MM.1S (cell line): ENCODE measurements at regions not wholly inside any gene's neighbourhood (a gene's known extent, or its start where the extent isn't known, plus 50 kb on each side); places are given as distances from the start of the nearest gene placed in this dataset.

ENCODE experiments used
- DNase-seq: peaks from one replicate; pipeline ENCODE4 v3.0.0-alpha.2; 2015
- H2AFZ ChIP-seq: fragments of 300-600 bp; sonication (generic); 2 replicates; pipeline ENCODE4 v1.6.0; 2016; ENCODE audit warnings: antibody characterized with exemption, low read length
- H3F3A ChIP-seq: fragments of 300-600 bp; sonication (generic); 2 replicates; pipeline ENCODE4 v1.6.1; 2016; ENCODE audit warnings: mild to moderate bottlenecking, antibody characterized with exemption, low read length, moderate library complexity, mixed read lengths; ENCODE audit not compliant: insufficient read depth
- H3K27ac ChIP-seq: fragments of 300-600 bp; sonication (generic); 2 replicates; pipeline ENCODE4 v1.5.1; 2016; ENCODE audit warnings: mild to moderate bottlenecking, low read length
- H3K27me3 ChIP-seq: fragments of 300-600 bp; sonication (generic); replicated peaks from 2 replicates; pipeline ENCODE4 v1.6.0; 2016; ENCODE audit warnings: low read length; ENCODE audit not compliant: insufficient read depth
- H3K36me3 ChIP-seq: fragments of 300-600 bp; sonication (generic); replicated peaks from 2 replicates; pipeline ENCODE4 v1.6.1; 2016; ENCODE audit warnings: mild to moderate bottlenecking, low read length, mixed read lengths; ENCODE audit not compliant: insufficient read depth
- H3K4me1 ChIP-seq: fragments of 300-600 bp; sonication (generic); 2 replicates; pipeline ENCODE4 v1.6.1; 2016; ENCODE audit warnings: low read length, mixed read lengths
- H3K4me2 ChIP-seq: fragments of 300-600 bp; sonication (generic); 2 replicates; pipeline ENCODE4 v1.6.0; 2016; ENCODE audit warnings: low read depth, low read length
- H3K4me3 ChIP-seq: fragments of 300-600 bp; sonication (generic); 2 replicates; pipeline ENCODE4 v1.5.1; 2016; ENCODE audit warnings: low read length, mixed read lengths
- H3K79me2 ChIP-seq: fragments of 300-600 bp; sonication (generic); 2 replicates; pipeline ENCODE4 v1.6.1; 2016; ENCODE audit warnings: mixed run types, low read length, mixed read lengths
- H3K9ac ChIP-seq: fragments of 300-600 bp; sonication (generic); 2 replicates; pipeline ENCODE4 v1.6.1; 2016; ENCODE audit warnings: low read length, mixed read lengths
- H3K9me2 ChIP-seq: fragments of 300-600 bp; sonication (generic); replicated peaks from 2 replicates; pipeline ENCODE4 v1.6.1; 2016; ENCODE audit warnings: mild to moderate bottlenecking, low read length, mixed read lengths; ENCODE audit not compliant: insufficient read depth
- H3K9me3 ChIP-seq: fragments of 300-600 bp; sonication (generic); replicated peaks from 2 replicates; pipeline ENCODE4 v1.6.1; 2016; ENCODE audit warnings: mild to moderate bottlenecking, low read length, mixed read lengths; ENCODE audit not compliant: insufficient read depth
- H4K20me1 ChIP-seq: fragments of 300-600 bp; sonication (generic); 2 replicates; pipeline ENCODE4 v1.6.1; 2016; ENCODE audit warnings: mild to moderate bottlenecking, low read length, moderate library complexity, mixed read lengths; ENCODE audit not compliant: insufficient read depth
- EZH2 ChIP-seq: fragments of 300-600 bp; sonication (generic); optimal IDR thresholded peaks from 2 replicates; pipeline ENCODE3; 2017; ENCODE audit warnings: low read depth, mild to moderate bottlenecking, antibody characterized with exemption, low read length, mixed read lengths
- EZH2phosphoT487 ChIP-seq: fragments of 300-600 bp; sonication (generic); IDR thresholded peaks from 2 replicates; pipeline ENCODE4 v1.6.1; 2018; ENCODE audit warnings: antibody characterized with exemption, low read length
- TF ChIP-seq, protein P1 (sequence below): fragments of 300-600 bp; sonication (generic); IDR thresholded peaks from 2 replicates; pipeline ENCODE4 v1.5.1; 2016; ENCODE audit warnings: antibody characterized with exemption, low read length, mixed read lengths

DNA sequence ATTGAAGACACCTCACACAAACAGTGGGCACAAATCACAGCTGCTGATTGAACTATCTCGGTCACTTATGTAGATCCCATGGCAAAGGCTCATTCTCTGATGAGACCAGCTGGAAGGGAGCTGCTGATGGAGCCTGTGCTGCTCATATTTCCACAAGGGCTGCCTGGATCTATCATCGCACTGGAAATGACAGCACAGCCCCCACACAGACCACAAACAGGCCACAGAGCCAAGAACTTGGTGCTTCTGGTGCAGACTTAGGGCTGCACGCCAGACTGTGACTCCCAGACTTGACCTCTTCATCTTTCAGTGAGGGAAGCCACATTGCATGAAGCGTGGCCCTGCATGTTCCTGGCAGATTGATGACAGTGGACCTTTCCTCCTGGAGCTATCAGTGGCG lies 197.6 kb downstream of the MINAR1 start:
- Histone ChIP-seq H3K27ac (no peak overlapping the region), H3K4me3 (no peak overlapping the region), H2AFZ (no peak overlapping the region), H3K4me1 (no peaks in the 10 kb centered on the region), H3K9me3 (no peaks in the 10 kb centered on the region), H3K36me3 (no peaks in the 10 kb centered on the region), H3K9ac (no peak overlapping the region), H3K9me2 (no peaks in the 10 kb centered on the region), H3F3A (no peaks in the 10 kb centered on the region), H3K4me2 (no peak overlapping the region), H4K20me1 (no peaks in the 10 kb centered on the region), H3K27me3 (no peaks in the 10 kb centered on the region), H3K79me2 (no peaks in the 10 kb centered on the region)
- TF ChIP-seq, protein P1, sequence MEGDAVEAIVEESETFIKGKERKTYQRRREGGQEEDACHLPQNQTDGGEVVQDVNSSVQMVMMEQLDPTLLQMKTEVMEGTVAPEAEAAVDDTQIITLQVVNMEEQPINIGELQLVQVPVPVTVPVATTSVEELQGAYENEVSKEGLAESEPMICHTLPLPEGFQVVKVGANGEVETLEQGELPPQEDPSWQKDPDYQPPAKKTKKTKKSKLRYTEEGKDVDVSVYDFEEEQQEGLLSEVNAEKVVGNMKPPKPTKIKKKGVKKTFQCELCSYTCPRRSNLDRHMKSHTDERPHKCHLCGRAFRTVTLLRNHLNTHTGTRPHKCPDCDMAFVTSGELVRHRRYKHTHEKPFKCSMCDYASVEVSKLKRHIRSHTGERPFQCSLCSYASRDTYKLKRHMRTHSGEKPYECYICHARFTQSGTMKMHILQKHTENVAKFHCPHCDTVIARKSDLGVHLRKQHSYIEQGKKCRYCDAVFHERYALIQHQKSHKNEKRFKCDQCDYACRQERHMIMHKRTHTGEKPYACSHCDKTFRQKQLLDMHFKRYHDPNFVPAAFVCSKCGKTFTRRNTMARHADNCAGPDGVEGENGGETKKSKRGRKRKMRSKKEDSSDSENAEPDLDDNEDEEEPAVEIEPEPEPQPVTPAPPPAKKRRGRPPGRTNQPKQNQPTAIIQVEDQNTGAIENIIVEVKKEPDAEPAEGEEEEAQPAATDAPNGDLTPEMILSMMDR, result no peak
- no peak for TF ChIP-seq EZH2
- no peak for TF ChIP-seq EZH2phosphoT487
- no peak for DNase-seq

DNA sequence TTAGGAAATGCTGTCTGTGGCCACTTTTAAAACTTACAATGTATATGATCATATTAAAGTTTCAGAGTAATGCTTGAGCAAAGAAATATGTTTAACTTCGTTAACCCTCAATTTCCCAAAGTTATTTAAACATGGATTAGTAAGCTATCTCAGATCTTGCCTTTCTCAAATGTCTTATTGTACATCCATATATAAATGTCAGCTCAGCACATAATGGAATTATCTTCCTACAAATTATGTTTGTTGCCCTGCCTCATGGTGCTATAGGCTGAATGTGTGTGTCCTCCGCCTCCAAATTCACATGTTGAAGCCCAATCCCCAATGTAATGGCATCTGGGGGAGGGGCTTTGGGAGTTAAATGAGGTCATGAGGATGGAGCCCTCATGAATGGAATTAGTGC lies 200.3 kb downstream of the MINAR1 start:
- H3K9me2 ChIP-seq, result no peaks in the 10 kb centered on the region
- no peaks in the 10 kb centered on the region for H3K4me1 ChIP-seq
- H3K79me2 ChIP-seq, result no peaks in the 10 kb centered on the region
- no peak overlapping the region for H3K27ac ChIP-seq
- no peaks in the 10 kb centered on the region for H4K20me1 ChIP-seq
- DNase-seq, result no peak
- no peaks in the 10 kb centered on the region for H3K9me3 ChIP-seq
- no peaks in the 10 kb centered on the region for H3F3A ChIP-seq
- H3K4me3 ChIP-seq, result no peak overlapping the region
- H2AFZ ChIP-seq, result no peak overlapping the region
- H3K27me3 ChIP-seq, result no peaks in the 10 kb centered on the region
- H3K36me3 ChIP-seq, result no peaks in the 10 kb centered on the region
- TF ChIP-seq EZH2phosphoT487, result no peak
- TF ChIP-seq, protein P1, result no peak
- no peak for TF ChIP-seq EZH2
- H3K4me2 ChIP-seq, result no peak overlapping the region
- no peak overlapping the region for H3K9ac ChIP-seq

DNA sequence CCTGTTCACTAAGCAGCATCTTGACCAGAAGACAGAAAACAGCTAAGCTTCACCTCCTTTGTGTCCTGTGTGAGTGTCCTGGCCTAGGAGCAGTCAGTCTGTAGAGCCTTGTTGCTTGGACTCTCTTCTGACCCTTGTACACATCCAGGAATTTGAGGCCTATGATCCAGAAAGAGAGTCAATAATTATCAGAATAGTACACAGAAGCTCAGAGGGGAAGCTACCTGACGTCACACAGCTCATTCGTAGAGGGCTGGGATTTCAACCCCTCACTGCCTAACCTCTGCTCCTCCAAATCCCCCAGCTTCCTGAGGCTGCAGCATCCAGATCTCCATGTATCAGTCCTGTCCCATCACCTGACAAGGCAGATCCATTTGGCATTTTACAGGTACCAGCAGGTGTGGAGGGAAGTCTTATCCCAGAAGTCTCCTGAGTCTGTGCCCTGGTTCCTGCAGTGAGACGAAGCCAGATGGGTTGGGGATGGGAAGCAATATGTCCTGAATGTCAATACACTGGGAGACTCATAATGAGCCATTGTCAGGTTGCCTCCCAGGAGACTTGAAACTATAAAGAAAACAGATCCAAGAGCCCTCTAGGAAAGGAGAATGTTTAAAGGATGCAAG lies 203.1 kb downstream of the MINAR1 start:
- Histone ChIP-seq H4K20me1 (no peaks in the 10 kb centered on the region), H3F3A (no peaks in the 10 kb centered on the region), H3K9me3 (no peaks in the 10 kb centered on the region), H3K27me3 (no peaks in the 10 kb centered on the region), H3K4me1 (no peaks in the 10 kb centered on the region), H3K9ac (no peak overlapping the region), H3K4me2 (no peak overlapping the region), H3K4me3 (no peak overlapping the region), H3K79me2 (no peaks in the 10 kb centered on the region), H2AFZ (no peak overlapping the region), H3K36me3 (no peaks in the 10 kb centered on the region), H3K27ac (no peak overlapping the region), H3K9me2 (no peaks in the 10 kb centered on the region)
- TF ChIP-seq, protein P1, result no peak
- TF ChIP-seq EZH2 (no peak), EZH2phosphoT487 (no peak)
- DNase-seq, result no peak
